ENCODE measurements at regions not wholly inside any gene's neighbourhood (a gene's known extent, or its start where the extent isn't known, plus 50 kb on each side); places are given as distances from the start of the nearest gene placed in this dataset.
"Not testable (repeated sequence)": the region's sequence is repeated elsewhere in the genome, so short reads cannot be mapped to it uniquely, and the experiment has no call there.

GRCh38 chr6:81612136-81612535, 140.3 kb downstream of the TENT5A start:
- TF ChIP-seq, protein P1, sequence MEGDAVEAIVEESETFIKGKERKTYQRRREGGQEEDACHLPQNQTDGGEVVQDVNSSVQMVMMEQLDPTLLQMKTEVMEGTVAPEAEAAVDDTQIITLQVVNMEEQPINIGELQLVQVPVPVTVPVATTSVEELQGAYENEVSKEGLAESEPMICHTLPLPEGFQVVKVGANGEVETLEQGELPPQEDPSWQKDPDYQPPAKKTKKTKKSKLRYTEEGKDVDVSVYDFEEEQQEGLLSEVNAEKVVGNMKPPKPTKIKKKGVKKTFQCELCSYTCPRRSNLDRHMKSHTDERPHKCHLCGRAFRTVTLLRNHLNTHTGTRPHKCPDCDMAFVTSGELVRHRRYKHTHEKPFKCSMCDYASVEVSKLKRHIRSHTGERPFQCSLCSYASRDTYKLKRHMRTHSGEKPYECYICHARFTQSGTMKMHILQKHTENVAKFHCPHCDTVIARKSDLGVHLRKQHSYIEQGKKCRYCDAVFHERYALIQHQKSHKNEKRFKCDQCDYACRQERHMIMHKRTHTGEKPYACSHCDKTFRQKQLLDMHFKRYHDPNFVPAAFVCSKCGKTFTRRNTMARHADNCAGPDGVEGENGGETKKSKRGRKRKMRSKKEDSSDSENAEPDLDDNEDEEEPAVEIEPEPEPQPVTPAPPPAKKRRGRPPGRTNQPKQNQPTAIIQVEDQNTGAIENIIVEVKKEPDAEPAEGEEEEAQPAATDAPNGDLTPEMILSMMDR (IDR thresholded peaks at IDR 0.05; ENCODE audit: extremely low read depth, missing control alignments), result no peak
- DNase-seq (ENCODE audit: low spot score), result no peak

GRCh38 chr6:81609736-81610135, 142.7 kb downstream of the TENT5A start:
- no peak for DNase-seq (ENCODE audit: low spot score)
- TF ChIP-seq, protein P1 (IDR thresholded peaks at IDR 0.05; ENCODE audit: extremely low read depth, missing control alignments), result no peak

GRCh38 chr6:81608776-81609175, 143.7 kb downstream of the TENT5A start:
- TF ChIP-seq, protein P1 (IDR thresholded peaks at IDR 0.05; ENCODE audit: extremely low read depth, missing control alignments), result no peak
- DNase-seq (ENCODE audit: low spot score), result no peak

- TF ChIP-seq, protein P1 (IDR thresholded peaks at IDR 0.05; ENCODE audit: extremely low read depth, missing control alignments), result no peak
- no peak for DNase-seq (ENCODE audit: low spot score)
Observed at GRCh38 chr6:81606965-81607381, 145.5 kb downstream of the TENT5A start.

- DNase-seq (ENCODE audit: low spot score), result no peak
- TF ChIP-seq, protein P1 (IDR thresholded peaks at IDR 0.05; ENCODE audit: extremely low read depth, missing control alignments), result no peak
Observed at GRCh38 chr6:81605526-81605925, 147.0 kb downstream of the TENT5A start.

- DNase-seq (ENCODE audit: low spot score), result no peak
Observed at GRCh38 chr6:81601918-81602317, 150.6 kb downstream of the TENT5A start.

GRCh38 chr6:81600488-81600887, 152.0 kb downstream of the TENT5A start:
- not testable (repeated sequence) for DNase-seq (ENCODE audit: low spot score)

More at GRCh38 chr6:81601918-81602317, 150.6 kb downstream of the TENT5A start:
- TF ChIP-seq, protein P1 (IDR thresholded peaks at IDR 0.05; ENCODE audit: extremely low read depth, missing control alignments), result no peak

- no peak for DNase-seq (ENCODE audit: low spot score)
- TF ChIP-seq, protein P1 (IDR thresholded peaks at IDR 0.05; ENCODE audit: extremely low read depth, missing control alignments), result no peak
Observed at GRCh38 chr6:81594501-81594900, 158.0 kb downstream of the TENT5A start.

All from GM20000 (cell line).